ENCODE measurements at regions not wholly inside any gene's neighbourhood (a gene's known extent, or its start where the extent isn't known, plus 50 kb on each side); places are given as distances from the start of the nearest gene placed in this dataset.
"Not testable (repeated sequence)": the region's sequence is repeated elsewhere in the genome, so short reads cannot be mapped to it uniquely, and the experiment has no call there.

DNA sequence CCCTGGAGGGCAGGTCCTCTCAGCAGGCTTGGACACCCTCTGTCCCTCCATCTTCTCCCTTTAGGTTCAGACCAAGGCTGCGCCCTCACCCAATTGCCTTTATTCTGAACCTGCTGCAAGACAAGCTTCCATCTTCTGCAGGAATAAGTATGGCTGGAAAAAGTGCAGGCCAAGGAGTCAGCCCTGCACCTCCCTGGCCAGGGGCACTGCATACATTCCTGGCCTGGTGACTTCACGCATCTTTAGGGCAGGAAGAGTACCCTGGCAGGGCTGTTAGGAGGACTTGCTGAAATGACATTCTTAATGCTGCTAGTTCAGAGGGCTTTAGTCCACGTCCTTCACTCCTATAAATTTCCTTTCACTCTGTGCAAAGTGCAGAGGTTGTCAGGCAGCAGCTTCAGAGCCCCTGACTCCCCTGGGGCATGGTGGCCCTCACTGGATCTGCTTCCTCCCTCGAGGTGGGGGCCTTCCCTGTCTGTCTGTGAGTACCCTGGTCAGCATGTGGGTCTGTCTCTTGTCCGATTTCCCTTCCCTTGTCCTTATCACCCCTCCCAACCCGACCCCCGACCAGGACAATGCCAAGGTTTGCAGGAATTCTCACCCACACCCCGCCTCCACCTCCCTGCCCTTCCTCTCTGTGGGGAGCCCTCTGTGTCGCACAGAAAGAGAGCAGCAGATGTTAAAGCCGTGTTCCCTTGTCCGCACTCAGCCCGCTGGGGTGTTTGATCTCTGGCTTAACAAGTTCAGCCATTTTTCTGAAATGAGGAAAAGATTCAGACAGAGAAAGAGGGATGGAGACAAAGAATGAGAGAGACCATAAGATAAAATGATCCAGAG lies 124.5 kb upstream of the SYT13 start:
- no peak overlapping the region for H3K27ac Mint-ChIP-seq
- DNase-seq (ENCODE audit: low spot score in 2 of 2) (no peak), ATAC-seq (no peak)

DNA sequence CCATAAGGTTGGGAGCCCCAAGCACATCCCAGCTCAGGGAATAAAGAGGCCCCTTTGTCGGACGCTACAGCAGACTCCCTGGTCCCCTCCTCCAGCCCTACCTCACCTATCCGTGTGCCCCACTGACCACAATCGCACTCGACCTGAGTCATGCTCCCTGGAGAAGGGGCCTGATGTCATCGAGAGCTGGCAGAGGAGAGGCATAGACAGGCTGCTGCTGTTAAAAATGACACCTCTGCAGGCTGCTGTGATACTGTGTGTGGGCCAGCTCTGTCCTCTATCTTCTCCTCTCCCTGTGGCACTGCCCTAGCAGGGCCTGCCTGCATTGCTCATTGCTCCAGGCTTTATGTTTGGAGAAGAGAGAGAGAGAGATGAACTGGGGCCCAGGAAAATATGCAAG lies 123.4 kb upstream of the SYT13 start:
- no peak for ATAC-seq
- no peaks in the 10 kb centered on the region for H3K4me1 Mint-ChIP-seq
- no peak overlapping the region for H3K27ac Mint-ChIP-seq
- no peaks in the 10 kb centered on the region for H3K9me3 Mint-ChIP-seq
- DNase-seq (ENCODE audit: low spot score in 2 of 2): no peak
- no peak overlapping the region for H3K4me3 Mint-ChIP-seq
- H3K36me3 Mint-ChIP-seq: no peaks in the 10 kb centered on the region

More for the DNA sequence above, 124.5 kb upstream of the SYT13 start:
- Mint-ChIP-seq H3K4me3 (no peak overlapping the region), H3K36me3 (no peaks in the 10 kb centered on the region), H3K4me1 (no peaks in the 10 kb centered on the region), H3K9me3 (no peaks in the 10 kb centered on the region)

DNA sequence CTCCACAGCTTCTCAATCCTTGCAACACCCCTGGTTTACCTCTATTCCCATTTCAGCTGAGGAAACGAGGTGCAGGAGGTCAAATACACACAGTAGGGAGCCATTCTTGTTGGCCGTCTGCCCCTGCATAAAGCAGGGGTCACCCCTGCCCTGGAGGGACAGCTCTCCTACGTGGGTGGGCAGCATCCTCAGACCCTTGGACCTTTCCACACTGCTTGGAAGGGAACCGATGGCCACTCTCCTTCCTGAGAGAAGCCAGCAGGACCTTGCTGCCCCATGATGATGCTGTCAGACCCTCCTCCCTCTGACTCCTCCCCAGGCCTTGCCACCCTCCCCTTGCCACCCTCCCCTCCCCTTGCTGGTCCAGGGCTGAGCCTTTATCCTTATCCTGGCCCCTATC lies 121.1 kb upstream of the SYT13 start:
- no peak overlapping the region for H3K27ac Mint-ChIP-seq
- H3K9me3 Mint-ChIP-seq: no peaks in the 10 kb centered on the region
- ATAC-seq: no peak
- no peak overlapping the region for H3K4me3 Mint-ChIP-seq
- no peaks in the 10 kb centered on the region for H3K36me3 Mint-ChIP-seq
- DNase-seq (ENCODE audit: low spot score in 2 of 2): no peak
- H3K4me1 Mint-ChIP-seq: no peaks in the 10 kb centered on the region

DNA sequence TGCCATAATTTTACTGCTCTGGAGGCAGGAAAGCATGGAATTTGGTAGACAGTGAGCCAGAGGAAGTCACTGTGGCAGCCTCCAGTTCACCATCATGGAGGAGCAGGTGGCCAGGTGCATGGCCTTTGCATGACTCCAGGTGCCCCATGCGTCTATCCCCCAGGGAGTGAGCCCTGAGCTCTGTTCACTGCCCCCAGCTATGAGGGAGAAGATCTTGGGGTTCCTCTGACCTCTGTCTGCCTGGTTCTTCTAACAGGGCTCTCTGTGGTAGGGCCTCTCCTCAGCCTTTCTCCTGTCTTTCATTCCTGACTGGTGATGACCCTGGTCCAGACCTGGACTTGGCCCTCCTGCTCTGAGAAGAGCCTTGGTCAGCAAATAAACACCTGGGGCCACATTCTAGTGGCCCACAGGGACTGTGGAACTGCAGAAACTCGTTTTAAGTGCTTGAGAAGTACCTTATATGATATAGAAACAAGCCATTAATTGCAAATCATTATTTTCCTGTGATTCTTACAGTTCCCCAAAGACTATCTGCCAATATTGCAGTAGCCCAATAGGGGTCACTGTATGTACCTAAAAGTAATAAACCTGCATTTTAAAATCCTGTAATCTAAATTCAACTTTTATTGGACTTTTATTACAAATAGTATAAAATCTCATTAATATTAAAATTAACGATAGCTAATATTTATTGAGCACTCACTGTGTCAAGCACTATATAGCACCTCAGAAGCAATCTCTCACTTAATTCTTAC lies 120.0 kb upstream of the SYT13 start:
- no peaks in the 10 kb centered on the region for H3K36me3 Mint-ChIP-seq
- no peaks in the 10 kb centered on the region for H3K4me1 Mint-ChIP-seq
- no peak overlapping the region for H3K4me3 Mint-ChIP-seq
- H3K9me3 Mint-ChIP-seq: no peaks in the 10 kb centered on the region
- ATAC-seq: no peak
- H3K27ac Mint-ChIP-seq: no peak overlapping the region
- DNase-seq (ENCODE audit: low spot score in 2 of 2): no peak

DNA sequence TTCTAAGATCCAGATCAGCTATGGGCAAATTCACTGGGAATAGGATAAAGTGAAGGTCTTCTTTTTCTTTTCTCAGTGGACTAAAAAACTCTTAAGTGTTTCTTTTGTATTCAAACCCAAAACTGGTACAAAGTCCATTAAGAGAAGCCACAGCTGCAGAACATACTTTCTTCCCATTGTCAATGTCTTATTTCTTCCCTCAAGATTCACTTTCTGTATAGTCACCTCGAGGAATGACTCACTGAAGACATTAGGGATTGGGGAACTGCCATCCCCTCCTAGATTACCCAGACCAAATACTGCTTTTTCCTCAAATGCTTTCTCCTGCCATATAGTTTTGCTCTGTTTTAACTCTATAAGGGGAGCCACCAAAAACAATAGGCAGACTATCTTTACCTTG lies 117.4 kb upstream of the SYT13 start:
- not testable (repeated sequence) for H3K4me1 Mint-ChIP-seq; DNase-seq (ENCODE audit: low spot score in 2 of 2)

DNA sequence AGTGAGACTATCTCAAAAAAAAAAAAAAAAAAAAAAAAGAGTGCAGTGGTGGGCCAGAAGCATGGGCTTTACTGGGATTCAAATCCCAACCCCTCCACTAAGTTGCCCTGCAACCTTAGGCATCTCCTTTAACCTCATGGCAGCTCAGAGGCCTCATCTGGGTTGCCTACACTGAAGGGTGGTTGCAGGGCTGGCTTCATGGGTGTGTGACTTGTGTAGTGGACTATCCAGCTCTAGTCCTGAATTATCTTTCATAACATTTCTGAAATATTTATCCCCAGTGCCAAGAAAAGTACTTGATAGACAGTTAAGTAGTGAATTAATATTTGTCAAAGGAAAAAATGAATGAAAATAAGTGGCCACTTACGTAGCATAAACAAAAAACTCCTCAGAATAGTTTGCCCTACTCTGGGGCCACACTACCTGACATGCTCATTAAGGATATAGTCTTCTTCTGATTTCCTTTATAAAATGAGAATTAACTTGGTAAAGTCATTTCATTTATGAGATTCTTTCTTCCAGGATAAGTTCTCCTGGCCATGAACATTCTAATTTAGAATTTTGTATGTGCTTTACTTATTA lies 116.0 kb upstream of the SYT13 start:
- Mint-ChIP-seq H3K4me3 (no peak overlapping the region), H3K27ac (no peak overlapping the region), H3K9me3 (no peaks in the 10 kb centered on the region), H3K36me3 (no peaks in the 10 kb centered on the region), H3K4me1 (no peaks in the 10 kb centered on the region)
- ATAC-seq (no peak), DNase-seq (ENCODE audit: low spot score in 2 of 2) (no peak)

More for the DNA sequence above, 117.4 kb upstream of the SYT13 start:
- not testable (repeated sequence) for H3K9me3 Mint-ChIP-seq, H3K4me3 Mint-ChIP-seq, H3K36me3 Mint-ChIP-seq, H3K27ac Mint-ChIP-seq, ATAC-seq

DNA sequence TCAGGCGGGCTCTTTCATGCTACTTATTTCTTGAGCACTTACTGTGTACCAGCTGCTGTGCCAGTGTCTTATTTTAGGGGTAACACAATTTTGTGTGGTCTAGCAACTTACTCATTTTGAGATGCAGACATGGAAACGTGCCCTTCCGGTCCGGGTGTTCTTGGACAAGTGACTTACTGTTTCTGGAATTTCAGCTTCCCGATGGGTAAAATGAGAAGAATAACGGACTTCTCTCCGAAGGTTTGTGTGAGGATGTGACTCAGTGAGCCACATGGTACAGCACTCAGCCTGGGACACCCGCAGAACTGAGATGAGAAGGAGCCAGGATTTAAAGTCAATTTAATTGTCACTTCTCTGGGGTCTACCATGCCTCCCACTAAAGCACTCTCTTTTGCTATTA lies 114.5 kb upstream of the SYT13 start:
- Mint-ChIP-seq H3K27ac (no peak overlapping the region), H3K4me1 (no peaks in the 10 kb centered on the region), H3K36me3 (no peaks in the 10 kb centered on the region), H3K9me3 (no peaks in the 10 kb centered on the region), H3K4me3 (no peak overlapping the region)
- ATAC-seq (no peak), DNase-seq (ENCODE audit: low spot score in 2 of 2) (no peak)

DNA sequence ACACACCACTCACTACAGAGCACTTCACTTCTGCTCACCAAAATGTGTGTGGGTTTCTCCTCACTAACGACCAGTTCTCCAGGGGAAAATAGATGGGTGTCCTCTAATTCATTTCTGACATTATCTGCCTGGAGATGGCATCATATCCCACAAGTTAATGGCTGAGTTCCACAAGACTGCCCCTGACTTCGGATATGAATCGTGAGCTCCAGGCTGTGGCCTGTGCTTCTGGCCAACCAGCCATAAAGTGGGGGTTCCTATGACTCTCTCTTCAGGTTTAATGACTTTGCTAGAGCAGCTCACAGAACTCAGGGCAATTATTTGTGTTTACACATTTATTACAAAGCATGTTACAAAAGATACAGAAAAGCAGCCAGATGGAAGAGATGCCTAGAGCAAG lies 113.0 kb upstream of the SYT13 start:
- no peak overlapping the region for H3K4me3 Mint-ChIP-seq
- H3K4me1 Mint-ChIP-seq: no peaks in the 10 kb centered on the region
- H3K36me3 Mint-ChIP-seq: no peaks in the 10 kb centered on the region
- DNase-seq (ENCODE audit: low spot score in 2 of 2): no peak
- ATAC-seq: no peak
- H3K27ac Mint-ChIP-seq: no peak overlapping the region
- H3K9me3 Mint-ChIP-seq: no peaks in the 10 kb centered on the region

DNA sequence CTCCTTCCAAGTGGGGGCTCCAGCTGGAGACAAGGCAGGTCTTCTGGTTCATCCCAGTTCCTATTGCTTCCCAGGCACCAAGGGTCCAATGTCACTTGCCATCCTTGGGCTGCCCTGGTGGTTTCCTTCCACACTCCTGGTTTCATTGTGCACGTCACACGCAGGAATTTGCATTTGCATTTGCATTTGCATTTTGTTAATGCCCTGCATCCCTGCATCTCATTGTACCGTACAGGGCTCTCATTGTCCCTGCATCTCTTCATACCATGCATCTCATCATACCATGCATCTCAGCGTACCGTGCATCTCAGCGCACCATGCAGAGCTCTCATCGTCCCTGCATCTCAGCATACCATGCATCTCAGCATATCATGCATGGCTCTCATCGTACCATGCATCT lies 112.2 kb upstream of the SYT13 start:
- ATAC-seq (no peak), DNase-seq (ENCODE audit: low spot score in 2 of 2) (no peak)
- H3K4me1 Mint-ChIP-seq: no peaks in the 10 kb centered on the region
- H3K27ac Mint-ChIP-seq: no peak overlapping the region
- H3K4me3 Mint-ChIP-seq: no peak overlapping the region
- no peaks in the 10 kb centered on the region for H3K9me3 Mint-ChIP-seq
- no peaks in the 10 kb centered on the region for H3K36me3 Mint-ChIP-seq

DNA sequence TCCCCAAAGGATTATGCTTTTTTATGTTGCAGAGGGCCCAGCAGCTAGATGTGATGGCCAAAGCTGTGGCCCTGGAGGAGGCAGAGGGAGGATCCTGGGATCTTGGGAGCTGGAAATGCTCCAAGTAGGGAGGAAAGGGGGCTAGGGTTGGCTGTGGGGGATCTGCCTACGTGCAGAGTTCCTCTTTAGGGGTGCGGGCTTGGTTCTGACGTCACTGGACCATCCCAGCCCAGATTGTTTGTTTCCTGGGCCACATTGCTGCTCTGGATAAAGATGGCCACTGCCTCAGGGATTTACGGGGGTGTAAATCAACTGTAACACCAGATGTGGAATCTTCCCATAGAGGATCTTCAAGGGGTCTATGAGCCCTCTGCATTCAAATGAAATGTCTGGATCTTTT lies 110.3 kb upstream of the SYT13 start:
- Mint-ChIP-seq H3K4me1 (no peaks in the 10 kb centered on the region), H3K9me3 (no peaks in the 10 kb centered on the region), H3K27ac (no peak overlapping the region), H3K4me3 (no peak overlapping the region), H3K36me3 (no peaks in the 10 kb centered on the region)
- DNase-seq (ENCODE audit: low spot score in 2 of 2) (no peak), ATAC-seq (no peak)

DNA sequence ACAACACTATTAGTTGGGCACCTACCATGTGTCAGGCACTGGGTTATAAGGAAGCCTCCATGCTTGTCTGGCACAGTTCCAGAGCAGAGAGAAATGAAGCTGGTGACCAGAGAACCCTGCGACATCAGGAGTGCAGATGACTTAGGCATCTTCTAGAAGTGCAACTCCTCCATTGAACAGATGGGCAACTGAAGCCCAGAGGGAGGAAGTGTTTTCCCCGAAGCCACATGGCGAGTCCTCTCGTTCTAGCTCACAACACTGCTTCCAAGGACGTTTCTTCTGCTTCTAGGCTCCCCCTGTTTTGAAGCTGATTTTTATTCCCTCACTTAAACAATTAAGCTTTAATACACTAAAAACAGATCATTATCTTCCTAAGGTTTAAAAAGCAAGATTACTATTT lies 109.8 kb upstream of the SYT13 start:
- no peaks in the 10 kb centered on the region for H3K9me3 Mint-ChIP-seq
- no peak for ATAC-seq
- H3K27ac Mint-ChIP-seq: no peak overlapping the region
- no peak for DNase-seq (ENCODE audit: low spot score in 2 of 2)
- no peaks in the 10 kb centered on the region for H3K36me3 Mint-ChIP-seq
- H3K4me3 Mint-ChIP-seq: no peak overlapping the region
- H3K4me1 Mint-ChIP-seq: no peaks in the 10 kb centered on the region

DNA sequence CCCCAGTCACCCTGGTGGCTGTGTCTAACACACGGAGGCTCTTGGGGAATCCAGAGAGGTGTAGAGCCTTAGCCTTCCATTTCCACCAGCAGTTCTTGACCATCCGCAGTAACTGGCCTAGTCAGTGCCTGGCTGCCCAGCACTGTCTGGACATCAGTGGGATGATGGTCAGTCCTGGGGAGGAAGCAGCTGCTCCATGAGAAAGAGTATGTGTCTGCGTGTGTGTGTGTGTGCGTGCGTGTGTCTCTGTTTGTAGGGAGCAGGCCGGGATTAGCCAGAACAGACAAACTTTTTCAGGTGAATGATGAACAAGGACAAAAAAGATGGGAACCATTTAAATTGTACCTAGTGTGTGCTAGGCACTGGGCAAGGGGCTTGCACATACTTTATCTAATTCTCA lies 109.3 kb upstream of the SYT13 start:
- H3K36me3 Mint-ChIP-seq: no peaks in the 10 kb centered on the region
- H3K27ac Mint-ChIP-seq: no peak overlapping the region
- DNase-seq (ENCODE audit: low spot score in 2 of 2) (no peak), ATAC-seq (no peak)
- H3K4me1 Mint-ChIP-seq: no peaks in the 10 kb centered on the region
- H3K9me3 Mint-ChIP-seq: no peaks in the 10 kb centered on the region
- no peak overlapping the region for H3K4me3 Mint-ChIP-seq

DNA sequence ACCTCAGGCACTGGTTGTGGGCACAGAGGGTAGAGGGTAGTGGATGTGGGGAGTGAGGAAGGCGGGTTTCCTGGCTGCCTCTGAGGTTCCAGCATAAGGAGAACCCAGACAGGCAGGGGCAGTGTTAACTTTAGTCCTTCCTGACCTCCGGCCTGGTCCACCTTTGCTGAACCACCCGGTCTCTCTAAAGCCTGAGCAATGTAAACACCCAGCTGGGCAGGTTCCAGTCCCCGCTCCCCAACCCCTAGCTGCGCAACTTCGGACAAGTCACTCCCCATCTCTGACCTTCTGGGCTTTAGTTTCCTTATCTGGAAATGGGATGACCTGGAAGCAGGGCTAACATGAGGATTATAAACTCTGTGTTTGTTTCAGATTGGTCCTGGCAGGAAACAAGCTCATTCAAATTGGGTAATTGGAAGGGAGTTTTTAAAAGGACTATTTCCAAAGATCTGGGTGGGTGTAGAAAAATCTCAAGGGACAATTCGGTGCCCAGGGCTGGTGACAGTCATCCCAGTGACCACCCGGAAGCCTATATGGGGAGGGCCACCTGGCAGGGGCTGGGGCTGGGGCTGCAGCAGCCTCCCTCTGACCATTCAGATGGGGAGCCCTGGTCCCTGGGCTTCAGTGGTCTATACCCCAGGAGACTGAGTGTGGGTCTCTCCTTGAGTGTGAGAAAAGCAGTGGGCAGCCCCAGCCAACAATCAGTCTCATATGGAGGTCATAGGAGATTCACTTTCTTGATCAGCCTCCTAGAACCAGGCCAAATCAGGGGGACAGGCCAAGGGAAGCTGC lies 108.3 kb upstream of the SYT13 start:
- no peaks in the 10 kb centered on the region for H3K9me3 Mint-ChIP-seq
- no peak for ATAC-seq
- H3K4me3 Mint-ChIP-seq: no peak overlapping the region
- no peak overlapping the region for H3K27ac Mint-ChIP-seq
- DNase-seq (ENCODE audit: low spot score in 2 of 2): no peak
- H3K36me3 Mint-ChIP-seq: no peaks in the 10 kb centered on the region
- no peaks in the 10 kb centered on the region for H3K4me1 Mint-ChIP-seq

DNA sequence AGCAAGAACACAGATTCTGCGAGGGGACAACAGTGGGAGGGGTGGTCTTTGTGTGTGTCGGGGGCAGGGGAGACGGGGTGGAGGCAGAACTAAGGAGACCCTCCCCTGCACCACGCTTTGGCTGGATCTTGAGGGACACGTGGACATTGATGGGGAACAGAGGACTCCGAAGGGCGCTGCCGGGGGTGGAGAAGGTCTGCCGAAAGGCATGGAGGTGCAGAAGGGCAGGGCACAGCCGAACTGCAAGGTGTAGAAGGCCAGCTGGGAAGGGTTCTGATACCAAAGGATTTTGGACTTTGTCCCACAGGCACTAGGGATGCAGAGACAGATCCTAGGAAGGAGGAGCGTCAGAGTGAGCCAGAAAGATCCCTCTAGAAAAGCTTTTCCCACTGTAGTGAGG lies 107.7 kb upstream of the SYT13 start:
- ATAC-seq: no peak
- DNase-seq (ENCODE audit: low spot score in 2 of 2): no peak
- Mint-ChIP-seq H3K4me1 (no peaks in the 10 kb centered on the region), H3K27ac (no peak overlapping the region), H3K4me3 (no peak overlapping the region), H3K36me3 (no peaks in the 10 kb centered on the region), H3K9me3 (no peaks in the 10 kb centered on the region)

DNA sequence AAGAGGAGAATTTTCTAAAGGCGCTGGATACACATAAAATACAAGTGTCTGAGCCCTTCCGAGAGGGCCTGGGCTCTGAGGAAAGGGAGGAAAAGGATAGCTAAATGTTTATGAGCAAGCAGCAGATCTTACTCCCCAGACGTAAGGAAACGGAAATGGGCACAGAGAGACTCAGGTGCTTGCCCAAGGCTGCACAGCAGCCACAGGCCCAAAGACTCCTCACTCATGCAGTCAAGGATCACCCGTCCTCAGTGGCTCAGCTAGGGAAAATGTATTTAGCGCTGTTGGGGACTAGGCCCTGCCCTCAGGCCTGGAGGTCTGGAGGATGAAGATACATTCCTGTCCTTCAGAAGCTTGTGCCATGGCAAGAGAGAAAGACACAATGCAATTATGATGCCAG lies 107.2 kb upstream of the SYT13 start:
- Mint-ChIP-seq H3K36me3 (no peaks in the 10 kb centered on the region), H3K4me3 (no peak overlapping the region), H3K9me3 (no peaks in the 10 kb centered on the region), H3K4me1 (no peaks in the 10 kb centered on the region), H3K27ac (no peak overlapping the region)
- ATAC-seq (no peak), DNase-seq (ENCODE audit: low spot score in 2 of 2) (no peak)

Measured in stimulated activated effector memory CD8-positive, alpha-beta T cell treated with anti-CD3 and anti-CD28 coated beads, Interleukin-12 subunit alpha, Interleukin-12 subunit beta, amount 100 ng/mL, for 72 hours (primary cell).